ENCODE measurements at regions not wholly inside any gene's neighbourhood (a gene's known extent, or its start where the extent isn't known, plus 50 kb on each side); places are given as distances from the start of the nearest gene placed in this dataset.
"Not testable (repeated sequence)": the region's sequence is repeated elsewhere in the genome, so short reads cannot be mapped to it uniquely, and the experiment has no call there.

GRCh38 chr5:174576042-174576441 lies 148.3 kb upstream of the MSX2 start:
- TF ChIP-seq CTCF (IDR thresholded peaks at IDR 0.05), result no peak
- ATAC-seq (no peak), DNase-seq (no peak)
- no peaks in the 10 kb centered on the region for H3K9me3 ChIP-seq
- intact Hi-C loops (cut with DNase I), result loop anchor here in 1 of 2 donors (10.0 kb wide), 1 partner anchor 149 kb away; the partner anchor contains the start of gene MSX2
- H3K27me3 ChIP-seq (ENCODE audit: insufficient read depth in 3 of 3, low read length in 2 of 3), result no peaks in the 10 kb centered on the region
- WGBS, 3 donors, result 94 to 99% (median 96%) methylated on average over 6 of the region's 6 CpGs
- no peaks in the 10 kb centered on the region for H3K36me3 ChIP-seq (ENCODE audit: insufficient read depth in 1 of 2, low read depth in 1 of 2)
- H3K4me1 ChIP-seq, result peaks cover 9% of the 10 kb centered on the region
- H3K27ac ChIP-seq, result no peak overlapping the region
- H3K4me3 ChIP-seq, result no peak overlapping the region

GRCh38 chr5:174581479-174581878 lies 142.9 kb upstream of the MSX2 start:
- H3K36me3 ChIP-seq (ENCODE audit: insufficient read depth in 1 of 2, low read depth in 1 of 2), result no peaks in the 10 kb centered on the region
- WGBS, 3 donors, result 10 to 19% (median 13%) methylated on average over 5 of the region's 5 CpGs
- no peak for ATAC-seq
- no peaks in the 10 kb centered on the region for H3K9me3 ChIP-seq
- intact Hi-C loops (cut with DNase I), result no loop called here
- no peaks in the 10 kb centered on the region for H3K4me1 ChIP-seq
- H3K4me3 ChIP-seq, result no peak overlapping the region
- no peak overlapping the region for H3K27ac ChIP-seq
- peak in 1 of 2 donors; percentile 18 for DNase-seq
- no peak for TF ChIP-seq CTCF (IDR thresholded peaks at IDR 0.05)
- peaks cover 0 to 5% (median 2%) of the 10 kb centered on the region in 3 donors for H3K27me3 ChIP-seq (ENCODE audit: insufficient read depth in 3 of 3, low read length in 2 of 3)

GRCh38 chr5:174581894-174582293 lies 142.5 kb upstream of the MSX2 start:
- intact Hi-C loops (cut with DNase I), result no loop called here
- Histone ChIP-seq H3K9me3 (no peaks in the 10 kb centered on the region), H3K4me3 (no peak overlapping the region), H3K27me3 (ENCODE audit: insufficient read depth in 3 of 3, low read length in 2 of 3) (peaks cover 0 to 5% (median 2%) of the 10 kb centered on the region in 3 donors), H3K27ac (no peak overlapping the region), H3K36me3 (ENCODE audit: insufficient read depth in 1 of 2, low read depth in 1 of 2) (no peaks in the 10 kb centered on the region), H3K4me1 (no peaks in the 10 kb centered on the region)
- no peak for TF ChIP-seq CTCF (IDR thresholded peaks at IDR 0.05)
- no peak for DNase-seq
- 59 to 62% (median 62%) methylated on average over 4 of the region's 4 CpGs for WGBS, 3 donors
- ATAC-seq, result no peak

GRCh38 chr5:174583071-174583470 lies 141.3 kb upstream of the MSX2 start:
- Histone ChIP-seq H3K4me3 (no peak overlapping the region), H3K4me1 (no peaks in the 10 kb centered on the region), H3K27ac (no peak overlapping the region), H3K27me3 (ENCODE audit: insufficient read depth in 3 of 3, low read length in 2 of 3) (peaks cover 0 to 5% (median 2%) of the 10 kb centered on the region in 3 donors), H3K9me3 (no peaks in the 10 kb centered on the region), H3K36me3 (ENCODE audit: insufficient read depth in 1 of 2, low read depth in 1 of 2) (no peaks in the 10 kb centered on the region)
- TF ChIP-seq CTCF (IDR thresholded peaks at IDR 0.05), result no peak
- intact Hi-C loops (cut with DNase I), result no loop called here
- ATAC-seq (no peak), DNase-seq (no peak)
- 86 to 97% (median 93%) methylated on average over 4 of the region's 4 CpGs for WGBS, 3 donors

GRCh38 chr5:174585472-174585871 lies 138.9 kb upstream of the MSX2 start:
- no peak for TF ChIP-seq CTCF (IDR thresholded peaks at IDR 0.05)
- no peaks in the 10 kb centered on the region for H3K9me3 ChIP-seq
- no peaks in the 10 kb centered on the region for H3K36me3 ChIP-seq (ENCODE audit: insufficient read depth in 1 of 2, low read depth in 1 of 2)
- no peak for ATAC-seq
- intact Hi-C loops (cut with DNase I), result no loop called here
- no peaks in the 10 kb centered on the region for H3K4me1 ChIP-seq
- DNase-seq, result no peak
- peaks cover 0 to 13% (median 2%) of the 10 kb centered on the region in 3 donors for H3K27me3 ChIP-seq (ENCODE audit: insufficient read depth in 3 of 3, low read length in 2 of 3)
- H3K27ac ChIP-seq, result no peak overlapping the region
- H3K4me3 ChIP-seq, result no peak overlapping the region
- WGBS, 3 donors, result 85 to 88% (median 86%) methylated on average over 2 of the region's 2 CpGs

GRCh38 chr5:174586163-174586562 lies 138.2 kb upstream of the MSX2 start:
- 73 to 88% (median 85%) methylated on average over 4 of the region's 4 CpGs for WGBS, 3 donors
- ATAC-seq, result not testable (repeated sequence)

More at GRCh38 chr5:174586163-174586562, 138.2 kb upstream of the MSX2 start:
- H3K4me1 ChIP-seq; H3K9me3 ChIP-seq; H3K4me3 ChIP-seq; intact Hi-C loops (cut with DNase I); H3K36me3 ChIP-seq (ENCODE audit: insufficient read depth in 1 of 2, low read depth in 1 of 2); DNase-seq; H3K27ac ChIP-seq: not testable (repeated sequence)
- peaks cover 0 to 13% (median 2%) of the 10 kb centered on the region in 3 donors for H3K27me3 ChIP-seq (ENCODE audit: insufficient read depth in 3 of 3, low read length in 2 of 3)

All from psoas muscle (tissue), 7 donors.